Stimulated activated naive CD8-positive, alpha-beta T cell treated with anti-CD3 and anti-CD28 coated beads, Interleukin-15, Interleukin-2, amounts not matched to agents 100 ng/mL and 50 ng/mL, for 24 hours (primary cell): ENCODE measurements at regions not wholly inside any gene's neighbourhood (a gene's known extent, or its start where the extent isn't known, plus 50 kb on each side); places are given as distances from the start of the nearest gene placed in this dataset.
"Not testable (repeated sequence)": the region's sequence is repeated elsewhere in the genome, so short reads cannot be mapped to it uniquely, and the experiment has no call there.

Source experiments
- H3K27ac Mint-ChIP-seq: one replicate; pipeline ENCODE4 v1.8.0; 2021; ENCODE audit warnings: mild to moderate bottlenecking, mixed read lengths
- H3K27me3 Mint-ChIP-seq: one replicate; pipeline ENCODE4 v1.8.0; 2021; ENCODE audit warnings: mixed read lengths
- H3K36me3 Mint-ChIP-seq: one replicate; pipeline ENCODE4 v1.8.0; 2021; ENCODE audit warnings: low read depth, mixed read lengths
- H3K4me1 Mint-ChIP-seq: one replicate; pipeline ENCODE4 v1.8.0; 2021; ENCODE audit warnings: low read depth, mixed read lengths
- H3K4me3 Mint-ChIP-seq: one replicate; pipeline ENCODE4 v1.8.0; 2021; ENCODE audit warnings: mild to moderate bottlenecking, mixed read lengths
- H3K9me3 Mint-ChIP-seq: one replicate; pipeline ENCODE4 v1.8.0; 2021; ENCODE audit warnings: mixed read lengths

- Mint-ChIP-seq H3K27ac (no peak overlapping the region), H3K27me3 (no peaks in the 10 kb centered on the region), H3K9me3 (peaks cover 4% of the 10 kb centered on the region), H3K4me1 (peaks cover 8% of the 10 kb centered on the region), H3K36me3 (no peaks in the 10 kb centered on the region), H3K4me3 (no peak overlapping the region)
These were observed 160.2 kb downstream of the ADSS2 start for GRCh38 chr1:244291236-244292201.

DNA sequence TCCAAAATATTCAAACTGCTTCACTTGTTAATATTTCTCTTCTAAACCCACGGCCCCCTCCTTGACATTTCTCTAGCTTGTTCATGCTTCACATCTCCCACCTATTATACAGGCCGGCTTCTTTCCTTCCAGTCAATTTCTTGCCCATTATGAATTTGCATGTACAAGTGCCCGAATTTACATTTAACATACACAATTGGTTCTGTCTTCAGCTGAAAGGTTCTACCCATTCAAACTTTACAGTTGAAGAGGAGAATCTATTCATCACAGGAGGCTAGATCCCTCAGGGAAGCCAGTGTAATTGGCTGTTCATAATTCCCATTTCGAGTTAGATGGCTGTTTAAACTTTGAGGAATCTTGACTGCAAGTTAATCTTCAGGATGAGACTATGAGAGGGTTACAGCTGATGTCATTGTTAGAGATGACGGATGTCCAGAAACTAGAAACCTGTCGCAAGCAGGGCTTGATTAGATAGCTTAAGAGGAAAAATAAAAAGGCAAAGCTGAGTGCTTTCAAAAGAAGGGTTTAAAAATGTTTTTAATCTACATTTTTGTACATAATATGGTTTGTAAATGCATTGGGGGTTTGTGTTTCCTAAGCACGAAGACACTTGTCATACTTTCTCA lies 157.0 kb downstream of the ADSS2 start:
- Mint-ChIP-seq H3K4me3 (no peak overlapping the region), H3K4me1 (peaks cover 19% of the 10 kb centered on the region), H3K27ac (no peak overlapping the region), H3K36me3 (no peaks in the 10 kb centered on the region), H3K27me3 (no peaks in the 10 kb centered on the region), H3K9me3 (no peaks in the 10 kb centered on the region)

GRCh38 chr1:244296003-244296402 lies 155.7 kb downstream of the ADSS2 start:
- H3K9me3 Mint-ChIP-seq: no peaks in the 10 kb centered on the region
- H3K27ac Mint-ChIP-seq: no peak overlapping the region
- no peaks in the 10 kb centered on the region for H3K27me3 Mint-ChIP-seq
- peaks cover 15% of the 10 kb centered on the region for H3K4me1 Mint-ChIP-seq
- H3K36me3 Mint-ChIP-seq: no peaks in the 10 kb centered on the region
- no peak overlapping the region for H3K4me3 Mint-ChIP-seq

DNA sequence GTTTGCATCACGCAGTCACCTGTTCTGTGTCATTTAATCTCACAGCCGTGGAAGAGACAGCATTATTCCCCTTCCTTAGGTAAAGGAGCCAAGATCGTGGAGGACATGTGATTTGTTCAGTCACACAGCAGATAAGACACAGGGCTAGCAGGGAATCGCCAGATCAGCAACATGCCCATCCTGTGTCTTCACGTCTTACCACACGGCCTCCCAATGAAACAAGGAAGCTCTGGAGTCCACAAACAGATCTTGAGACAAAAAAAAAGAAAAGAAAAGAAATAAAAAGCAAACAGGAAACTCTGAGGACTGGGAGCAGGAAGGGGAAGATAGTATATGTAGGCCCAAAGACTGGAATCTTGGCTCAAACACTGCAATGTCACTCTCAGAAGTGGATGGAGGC lies 155.3 kb downstream of the ADSS2 start:
- Mint-ChIP-seq H3K27ac (no peak overlapping the region), H3K36me3 (no peaks in the 10 kb centered on the region), H3K4me3 (no peak overlapping the region), H3K9me3 (no peaks in the 10 kb centered on the region), H3K4me1 (peaks cover 12% of the 10 kb centered on the region), H3K27me3 (no peaks in the 10 kb centered on the region)

DNA sequence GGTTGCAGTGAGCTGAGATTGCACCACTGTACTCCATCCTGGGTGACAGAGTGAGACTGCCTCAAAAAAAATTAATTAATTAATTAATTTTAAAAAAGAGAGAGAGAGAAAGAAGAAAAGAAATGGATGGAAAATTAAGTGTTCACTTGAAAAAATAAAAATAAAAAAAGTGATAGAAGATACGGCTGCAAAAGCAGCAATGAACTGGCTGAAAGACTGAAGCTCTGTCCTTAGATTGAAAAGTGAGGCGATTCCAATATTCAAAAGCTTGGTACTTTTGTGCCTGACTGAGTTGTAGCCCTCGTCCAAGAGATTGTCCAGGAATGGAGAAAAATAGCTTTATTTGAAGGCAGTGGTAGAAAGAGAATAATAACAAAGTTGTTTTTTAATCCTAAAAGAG lies 154.6 kb downstream of the ADSS2 start:
- no peak overlapping the region for H3K4me3 Mint-ChIP-seq
- no peaks in the 10 kb centered on the region for H3K36me3 Mint-ChIP-seq
- H3K27me3 Mint-ChIP-seq: no peaks in the 10 kb centered on the region
- no peak overlapping the region for H3K27ac Mint-ChIP-seq
- peaks cover 11% of the 10 kb centered on the region for H3K4me1 Mint-ChIP-seq
- no peaks in the 10 kb centered on the region for H3K9me3 Mint-ChIP-seq

GRCh38 chr1:244297616-244298015 lies 154.1 kb downstream of the ADSS2 start:
- H3K9me3 Mint-ChIP-seq: no peaks in the 10 kb centered on the region
- H3K27me3 Mint-ChIP-seq: no peaks in the 10 kb centered on the region

DNA sequence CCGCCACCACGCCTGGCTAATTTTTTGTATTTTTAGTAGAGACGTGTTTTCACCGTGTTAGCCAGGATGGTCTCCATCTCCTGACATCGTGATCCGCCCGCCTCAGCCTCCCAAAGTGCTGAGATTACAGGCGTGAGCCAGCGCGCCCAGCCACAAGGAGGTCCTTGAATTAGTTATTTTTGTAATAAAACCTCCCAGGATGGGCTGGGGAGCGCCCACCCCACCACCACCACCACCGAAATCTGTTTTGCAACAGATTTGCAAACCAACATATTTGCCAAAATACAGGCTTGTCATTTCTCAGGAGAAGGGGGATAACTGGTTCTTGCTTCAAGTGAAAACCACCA lies 151.7 kb downstream of the ADSS2 start:
- peaks cover 11% of the 10 kb centered on the region for H3K4me1 Mint-ChIP-seq
- not testable (repeated sequence) for H3K36me3 Mint-ChIP-seq, H3K9me3 Mint-ChIP-seq, H3K27me3 Mint-ChIP-seq, H3K27ac Mint-ChIP-seq
- H3K4me3 Mint-ChIP-seq: peak overlapping the region; percentile 18

More at GRCh38 chr1:244297616-244298015, 154.1 kb downstream of the ADSS2 start:
- no peaks in the 10 kb centered on the region for H3K36me3 Mint-ChIP-seq
- no peak overlapping the region for H3K27ac Mint-ChIP-seq
- H3K4me3 Mint-ChIP-seq: no peak overlapping the region
- peaks cover 11% of the 10 kb centered on the region for H3K4me1 Mint-ChIP-seq

GRCh38 chr1:244301595-244302130 lies 150.0 kb downstream of the ADSS2 start:
- Mint-ChIP-seq H3K36me3 (no peaks in the 10 kb centered on the region), H3K4me3 (no peak overlapping the region), H3K9me3 (no peaks in the 10 kb centered on the region), H3K4me1 (peaks cover 11% of the 10 kb centered on the region), H3K27me3 (no peaks in the 10 kb centered on the region), H3K27ac (no peak overlapping the region)

DNA sequence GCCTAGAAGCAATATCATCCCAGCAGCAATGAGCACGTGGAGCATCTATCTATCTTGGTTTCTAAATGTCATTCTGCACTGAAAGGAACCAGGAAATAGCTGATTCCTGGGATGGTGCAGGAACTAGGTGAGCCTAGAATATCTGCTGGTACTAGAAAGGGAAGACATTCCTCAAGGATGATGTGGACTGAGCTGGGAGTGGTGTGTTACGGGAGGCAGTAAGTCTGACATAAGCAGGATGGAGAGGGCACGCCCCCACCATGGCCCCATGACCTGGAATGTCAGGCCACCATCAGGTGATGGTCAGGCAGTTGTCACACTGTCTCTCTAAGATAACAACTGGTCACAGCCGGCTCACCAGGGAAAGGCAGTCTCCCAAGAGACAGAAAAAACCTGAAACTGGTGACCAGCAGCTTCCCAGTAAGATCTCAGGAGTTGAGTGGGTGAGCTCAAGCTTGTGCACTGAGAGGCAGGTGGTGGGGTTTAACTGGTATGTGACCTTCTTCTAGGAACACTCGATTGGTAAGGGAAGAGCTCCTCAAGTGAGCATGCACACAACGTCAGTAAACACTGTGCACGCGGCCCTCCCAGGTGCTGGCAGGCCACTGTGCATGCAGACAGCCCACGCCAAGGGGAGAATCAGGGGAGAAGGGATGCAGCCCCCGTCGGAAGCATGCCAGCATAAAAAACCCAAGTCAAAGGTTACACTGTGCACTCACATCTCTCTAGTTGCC lies 148.7 kb downstream of the ADSS2 start:
- Mint-ChIP-seq H3K4me1 (peaks cover 10% of the 10 kb centered on the region), H3K27me3 (no peaks in the 10 kb centered on the region), H3K9me3 (peaks cover 4% of the 10 kb centered on the region), H3K4me3 (no peak overlapping the region), H3K27ac (no peak overlapping the region), H3K36me3 (no peaks in the 10 kb centered on the region)

- H3K4me1 Mint-ChIP-seq: peaks cover 8% of the 10 kb centered on the region
- peaks cover 4% of the 10 kb centered on the region for H3K9me3 Mint-ChIP-seq
- no peaks in the 10 kb centered on the region for H3K27me3 Mint-ChIP-seq
- no peak overlapping the region for H3K4me3 Mint-ChIP-seq
- no peak overlapping the region for H3K27ac Mint-ChIP-seq
- no peaks in the 10 kb centered on the region for H3K36me3 Mint-ChIP-seq
These were observed 148.1 kb downstream of the ADSS2 start for GRCh38 chr1:244303610-244303969.

DNA sequence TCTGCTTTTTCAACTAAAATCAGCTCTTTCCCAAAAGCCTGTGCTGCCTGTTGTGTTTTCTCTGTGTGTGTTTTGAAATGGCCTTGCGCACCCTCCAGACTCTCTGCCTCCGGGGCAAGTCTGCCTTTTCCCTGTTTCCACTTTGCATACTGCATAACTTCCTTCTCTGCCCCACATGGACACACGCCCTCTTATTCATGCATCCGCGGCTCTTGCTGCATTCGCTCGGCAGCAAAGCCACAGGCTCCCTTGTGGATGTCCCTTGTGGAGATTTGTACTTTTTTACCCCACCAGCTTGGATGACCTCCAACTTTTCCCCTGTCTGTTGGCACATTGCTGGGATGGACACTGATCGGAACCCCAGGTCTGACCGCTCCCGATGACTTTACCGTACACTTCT lies 147.6 kb downstream of the ADSS2 start:
- H3K27ac Mint-ChIP-seq: no peak overlapping the region
- H3K4me1 Mint-ChIP-seq: peaks cover 6% of the 10 kb centered on the region
- H3K27me3 Mint-ChIP-seq: no peaks in the 10 kb centered on the region
- H3K4me3 Mint-ChIP-seq: no peak overlapping the region
- H3K36me3 Mint-ChIP-seq: no peaks in the 10 kb centered on the region
- H3K9me3 Mint-ChIP-seq: peaks cover 4% of the 10 kb centered on the region

- Mint-ChIP-seq H3K27ac (no peak overlapping the region), H3K36me3 (no peaks in the 10 kb centered on the region), H3K4me1 (peaks cover under 1% of the 10 kb centered on the region), H3K4me3 (no peak overlapping the region), H3K9me3 (peaks cover 4% of the 10 kb centered on the region), H3K27me3 (no peaks in the 10 kb centered on the region)
These were observed 147.1 kb downstream of the ADSS2 start for GRCh38 chr1:244304656-244305055.

GRCh38 chr1:244305776-244306341 lies 145.8 kb downstream of the ADSS2 start:
- no peak overlapping the region for H3K4me3 Mint-ChIP-seq
- H3K36me3 Mint-ChIP-seq: no peaks in the 10 kb centered on the region
- H3K27ac Mint-ChIP-seq: no peak overlapping the region
- peaks cover 4% of the 10 kb centered on the region for H3K9me3 Mint-ChIP-seq
- no peaks in the 10 kb centered on the region for H3K27me3 Mint-ChIP-seq
- H3K4me1 Mint-ChIP-seq: no peaks in the 10 kb centered on the region

DNA sequence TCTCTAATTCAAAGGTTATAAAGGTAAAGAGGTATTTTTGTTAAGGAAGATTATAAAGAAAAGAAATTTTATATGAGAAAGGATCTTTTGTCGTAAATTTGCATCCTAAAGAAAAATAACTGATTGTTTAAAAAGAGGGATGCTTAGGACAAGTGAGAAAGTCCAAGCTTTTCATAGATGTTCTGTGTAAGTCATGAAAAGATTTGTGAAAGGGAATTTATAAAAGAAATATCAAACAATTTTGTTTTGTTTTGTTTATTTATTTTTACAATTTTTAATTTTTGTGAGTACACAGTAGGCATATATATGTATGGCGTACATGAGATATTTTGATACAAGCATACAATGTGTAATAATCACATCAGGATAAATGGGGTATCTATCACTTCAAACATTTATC lies 145.2 kb downstream of the ADSS2 start:
- no peaks in the 10 kb centered on the region for H3K36me3 Mint-ChIP-seq
- no peak overlapping the region for H3K27ac Mint-ChIP-seq
- H3K9me3 Mint-ChIP-seq: peaks cover 4% of the 10 kb centered on the region
- H3K4me3 Mint-ChIP-seq: no peak overlapping the region
- no peaks in the 10 kb centered on the region for H3K4me1 Mint-ChIP-seq
- H3K27me3 Mint-ChIP-seq: no peaks in the 10 kb centered on the region

- H3K9me3 Mint-ChIP-seq, H3K27ac Mint-ChIP-seq, H3K4me3 Mint-ChIP-seq, H3K27me3 Mint-ChIP-seq, H3K4me1 Mint-ChIP-seq, H3K36me3 Mint-ChIP-seq: not testable (repeated sequence)
These were observed 142.5 kb downstream of the ADSS2 start for GRCh38 chr1:244309191-244309590.
